Neural cell (in vitro differentiated cells): ENCODE measurements at regions not wholly inside any gene's neighbourhood (a gene's known extent, or its start where the extent isn't known, plus 50 kb on each side); places are given as distances from the start of the nearest gene placed in this dataset.

Source experiments
- EZH2 ChIP-seq: fragments of 200-600, 300-800 bp; shearing (Covaris generic), sonication (generic); IDR thresholded peaks from 2 replicates; pipeline ENCODE4 v1.6.1; 2014; ENCODE audit warnings: antibody characterized with exemption, low read length, borderline replicate concordance, mild to moderate bottlenecking; ENCODE audit not compliant: insufficient read depth, poor library complexity, severe bottlenecking
- POLR2AphosphoS5 ChIP-seq: IDR thresholded peaks from 2 replicates; pipeline ENCODE4 v1.6.1; 2012
- TF ChIP-seq, protein P1 (sequence below): fragments of 450-650 bp; IDR thresholded peaks from 2 replicates; pipeline ENCODE4 v1.5.1; 2014; ENCODE audit warnings: antibody characterized with exemption, mild to moderate bottlenecking, moderate library complexity; ENCODE audit not compliant: poor library complexity, severe bottlenecking

DNA sequence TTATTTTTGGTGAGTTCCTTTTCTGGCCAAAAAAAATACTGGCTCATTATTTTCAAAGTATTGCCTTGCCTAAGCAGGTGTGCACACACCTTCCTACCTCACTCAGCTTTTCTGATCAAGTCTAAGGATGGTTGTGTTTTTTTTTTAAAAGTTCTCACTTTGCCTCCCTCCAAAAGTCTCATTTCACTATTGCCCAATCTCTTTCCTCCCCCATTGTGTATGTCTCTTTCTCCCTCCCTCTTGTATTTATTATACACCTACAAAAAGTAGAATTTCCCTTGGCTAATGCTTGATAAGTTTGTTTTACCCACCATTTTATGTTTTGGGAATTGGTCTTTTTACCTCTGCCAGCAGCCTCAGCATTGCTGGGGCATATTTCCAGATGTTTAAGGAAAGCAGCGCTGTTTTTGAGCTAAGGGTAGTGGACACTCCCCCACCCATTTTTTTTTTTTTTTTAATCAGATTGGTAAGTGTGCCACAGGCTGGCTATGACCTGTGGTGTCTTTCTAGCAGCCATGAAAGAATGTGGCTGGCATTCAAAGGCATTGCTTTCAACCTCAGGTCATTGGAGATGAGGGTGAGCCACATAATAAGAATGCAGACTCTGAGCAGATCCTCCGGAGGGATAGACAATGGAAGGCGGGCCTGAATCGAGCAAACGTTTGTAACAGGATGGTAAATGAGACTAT is 668.6 kb downstream of the UTRN start:
- TF ChIP-seq, protein P1, sequence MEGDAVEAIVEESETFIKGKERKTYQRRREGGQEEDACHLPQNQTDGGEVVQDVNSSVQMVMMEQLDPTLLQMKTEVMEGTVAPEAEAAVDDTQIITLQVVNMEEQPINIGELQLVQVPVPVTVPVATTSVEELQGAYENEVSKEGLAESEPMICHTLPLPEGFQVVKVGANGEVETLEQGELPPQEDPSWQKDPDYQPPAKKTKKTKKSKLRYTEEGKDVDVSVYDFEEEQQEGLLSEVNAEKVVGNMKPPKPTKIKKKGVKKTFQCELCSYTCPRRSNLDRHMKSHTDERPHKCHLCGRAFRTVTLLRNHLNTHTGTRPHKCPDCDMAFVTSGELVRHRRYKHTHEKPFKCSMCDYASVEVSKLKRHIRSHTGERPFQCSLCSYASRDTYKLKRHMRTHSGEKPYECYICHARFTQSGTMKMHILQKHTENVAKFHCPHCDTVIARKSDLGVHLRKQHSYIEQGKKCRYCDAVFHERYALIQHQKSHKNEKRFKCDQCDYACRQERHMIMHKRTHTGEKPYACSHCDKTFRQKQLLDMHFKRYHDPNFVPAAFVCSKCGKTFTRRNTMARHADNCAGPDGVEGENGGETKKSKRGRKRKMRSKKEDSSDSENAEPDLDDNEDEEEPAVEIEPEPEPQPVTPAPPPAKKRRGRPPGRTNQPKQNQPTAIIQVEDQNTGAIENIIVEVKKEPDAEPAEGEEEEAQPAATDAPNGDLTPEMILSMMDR: no peak
- TF ChIP-seq POLR2AphosphoS5: no peak
- no peak for TF ChIP-seq EZH2
